COR-L47 (cell line): ENCODE measurements at regions not wholly inside any gene's neighbourhood (a gene's known extent, or its start where the extent isn't known, plus 50 kb on each side); places are given as distances from the start of the nearest gene placed in this dataset.

Source experiments
- DNase-seq: peaks from one replicate; lab custom pipeline; 2025; lab: John Stamatoyannopoulos, UW

DNA sequence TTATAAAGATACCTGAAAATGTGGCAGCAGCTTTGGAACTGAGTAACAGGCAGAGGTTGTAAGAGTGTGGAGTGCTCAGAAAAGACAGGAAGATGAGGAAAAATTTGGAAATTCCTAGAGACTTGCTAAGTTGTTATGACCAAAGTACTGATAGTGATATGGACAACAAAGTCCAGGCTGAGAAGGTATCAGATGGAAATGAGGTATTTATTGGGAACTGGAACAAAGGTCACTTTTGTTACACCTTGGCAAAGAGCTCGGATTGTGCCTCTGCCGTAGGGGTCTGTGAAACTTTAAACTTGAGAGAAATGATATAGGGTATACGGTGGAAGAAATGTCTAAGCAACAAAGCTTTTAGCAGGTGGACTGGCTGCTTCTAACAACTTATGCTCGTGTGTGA lies 419.9 kb downstream of the PCDH17 start:
- no peak for DNase-seq

DNA sequence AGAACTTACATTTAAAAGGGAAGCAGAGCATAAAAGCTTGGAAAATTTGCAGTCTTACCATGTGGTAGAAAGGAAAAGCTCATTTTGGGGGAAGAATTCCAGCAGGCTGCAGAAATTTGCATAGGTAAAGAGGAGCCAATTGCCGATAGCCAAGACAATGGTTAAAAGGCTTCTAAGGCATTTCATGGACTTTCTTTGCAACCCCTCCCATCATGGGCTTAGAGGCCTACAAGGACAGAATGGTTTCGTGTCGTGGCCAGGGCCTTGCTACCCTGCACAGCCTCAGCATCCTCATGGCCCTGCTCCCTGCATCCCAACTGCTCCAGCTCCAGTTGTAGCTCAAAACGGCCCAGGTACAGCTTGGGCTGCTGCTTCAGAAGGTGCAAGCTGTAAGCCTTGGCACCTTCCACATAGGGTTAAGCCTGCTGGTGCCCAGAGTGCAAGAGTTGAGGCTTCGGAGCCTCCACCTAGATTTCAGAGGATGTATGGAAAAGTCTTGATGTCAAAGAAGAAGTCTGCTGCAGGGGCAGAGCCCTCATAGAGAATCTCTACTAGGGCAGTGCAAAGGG lies 420.3 kb downstream of the PCDH17 start:
- no peak for DNase-seq

DNA sequence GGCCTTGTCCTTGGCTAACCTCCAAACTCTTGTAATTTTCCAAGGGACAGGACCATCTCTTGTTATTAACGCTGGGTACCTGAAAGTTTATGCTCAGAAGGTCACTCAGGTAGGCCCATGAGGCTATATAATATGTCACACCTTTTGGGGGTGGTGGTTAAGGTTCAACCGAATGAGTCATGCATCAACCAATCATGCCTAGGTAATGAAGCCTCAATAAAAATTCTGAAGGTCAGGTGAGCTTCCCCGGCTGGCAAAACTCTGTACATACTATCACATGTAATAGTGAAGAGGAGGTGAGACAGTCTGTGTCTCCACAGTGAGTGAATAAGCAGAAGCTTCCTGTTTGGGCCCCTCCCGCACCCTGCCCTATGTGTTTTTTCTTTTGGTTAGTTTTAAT lies 424.9 kb downstream of the PCDH17 start:
- no peak for DNase-seq

DNA sequence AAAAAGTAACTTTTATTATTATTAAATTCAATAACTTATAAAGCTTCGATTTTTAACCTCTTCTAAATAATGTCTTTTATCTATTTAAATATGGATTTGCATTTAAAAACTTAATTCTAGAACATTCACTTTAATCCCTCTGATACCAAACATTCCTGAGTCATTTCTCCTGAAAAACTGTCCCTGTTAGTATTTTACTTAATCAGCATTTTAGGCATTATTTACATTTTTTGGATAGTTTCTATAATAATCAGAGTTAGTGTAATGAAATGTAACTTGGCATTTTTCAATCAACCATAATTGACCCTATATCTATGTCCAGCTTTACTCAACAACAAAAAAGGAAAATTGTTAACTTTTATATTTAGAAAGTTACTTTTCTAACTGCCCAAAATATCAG lies 428.1 kb downstream of the PCDH17 start:
- no peak for DNase-seq

DNA sequence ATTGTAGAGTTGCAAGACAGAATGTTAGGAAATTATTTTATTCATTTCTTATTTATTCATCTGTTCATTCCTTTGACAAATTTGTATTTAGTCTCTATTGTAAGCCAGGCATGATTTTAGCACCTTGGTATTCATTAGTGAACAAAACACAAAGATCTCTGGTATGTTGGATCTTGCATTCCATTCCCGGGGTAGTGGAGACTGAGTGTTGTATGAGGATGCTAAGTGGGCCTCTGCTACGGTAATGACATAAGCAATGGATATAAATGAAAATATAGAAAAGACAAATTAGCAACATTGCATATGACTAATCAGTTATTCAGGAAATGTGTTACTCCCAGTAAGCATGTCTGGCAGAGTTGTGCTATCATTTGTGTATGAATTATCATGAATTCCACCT lies 449.3 kb downstream of the PCDH17 start:
- no peak for DNase-seq

DNA sequence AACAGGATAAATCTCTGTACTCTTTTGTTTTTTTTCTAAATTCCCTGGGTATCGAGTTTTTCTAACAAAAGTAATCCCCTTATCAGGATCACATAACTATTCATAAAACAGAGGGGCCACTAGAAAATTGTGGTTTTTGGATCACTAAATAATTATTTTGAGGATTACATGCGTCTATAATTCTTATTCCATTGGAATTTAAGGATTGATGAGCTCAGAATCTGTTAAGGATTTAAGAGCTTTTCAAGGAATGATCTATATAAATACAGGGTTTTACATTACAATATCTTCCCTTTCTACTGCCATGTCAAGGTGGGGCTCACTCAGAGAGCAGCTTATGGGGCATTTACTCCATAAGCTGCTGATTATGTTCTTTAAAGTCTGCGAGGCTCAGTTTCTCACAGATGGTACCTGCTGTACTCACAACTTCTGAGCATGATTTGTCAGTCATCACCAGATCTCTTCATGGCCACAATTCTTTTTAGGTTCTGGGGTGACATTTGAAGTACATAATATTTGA lies 449.8 kb downstream of the PCDH17 start:
- no peak for DNase-seq

DNA sequence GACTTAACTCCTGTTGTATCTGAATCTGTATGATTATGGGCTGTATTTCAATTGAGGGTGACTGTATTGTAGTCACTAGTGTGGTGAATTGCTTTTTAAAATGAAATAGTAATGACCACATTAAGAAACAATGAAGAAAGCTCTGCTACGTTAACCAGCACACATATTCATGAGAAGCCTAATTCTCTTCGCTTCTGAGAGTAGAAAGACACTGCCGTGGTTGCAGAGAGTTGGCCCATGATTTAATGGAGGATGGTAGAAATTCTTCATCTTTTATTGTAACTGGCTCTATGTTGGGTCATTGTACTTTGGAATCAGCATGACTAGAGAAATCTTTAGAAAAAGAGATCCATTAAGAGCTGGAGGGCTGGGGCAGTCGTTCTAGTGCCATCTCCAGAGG lies 451.5 kb downstream of the PCDH17 start:
- DNase-seq = no peak

DNA sequence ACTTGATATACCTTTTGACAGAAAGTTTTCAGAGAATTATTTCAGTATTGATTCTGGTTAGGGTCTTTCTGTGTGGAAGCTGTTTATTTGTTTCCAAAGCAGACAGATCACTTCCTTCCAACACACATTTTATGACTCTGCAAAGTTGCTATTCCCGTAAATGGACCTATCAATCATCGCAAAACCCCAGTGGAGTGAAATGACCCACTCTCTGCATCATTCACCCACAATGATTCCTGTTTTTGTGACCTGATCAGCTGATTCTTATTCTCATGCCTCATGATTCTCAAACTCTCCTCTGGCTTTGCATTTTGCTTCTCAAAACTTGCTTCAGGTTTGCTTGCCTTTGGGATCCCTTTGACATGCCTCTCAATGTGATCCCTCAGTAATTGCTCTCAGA lies 453.7 kb downstream of the PCDH17 start:
- no peak for DNase-seq

DNA sequence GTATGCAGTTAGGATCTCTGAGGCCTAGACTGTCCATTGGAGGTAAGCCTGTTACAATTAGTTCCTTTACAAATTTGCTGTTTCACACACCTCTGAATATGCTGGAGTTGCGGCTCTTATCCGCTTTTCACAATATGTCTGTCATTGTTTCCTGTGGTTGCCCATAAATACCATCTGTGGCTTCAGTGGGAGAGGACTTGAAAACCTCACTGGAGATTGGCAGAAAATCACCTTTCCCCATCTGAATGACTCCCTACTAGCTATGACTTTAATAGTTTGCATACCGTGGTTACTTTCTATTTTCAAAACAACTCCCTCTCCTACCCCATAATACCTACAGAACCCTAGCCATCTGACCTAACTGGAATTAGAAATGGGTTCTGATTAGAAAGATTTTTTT lies 454.3 kb downstream of the PCDH17 start:
- no peak for DNase-seq

DNA sequence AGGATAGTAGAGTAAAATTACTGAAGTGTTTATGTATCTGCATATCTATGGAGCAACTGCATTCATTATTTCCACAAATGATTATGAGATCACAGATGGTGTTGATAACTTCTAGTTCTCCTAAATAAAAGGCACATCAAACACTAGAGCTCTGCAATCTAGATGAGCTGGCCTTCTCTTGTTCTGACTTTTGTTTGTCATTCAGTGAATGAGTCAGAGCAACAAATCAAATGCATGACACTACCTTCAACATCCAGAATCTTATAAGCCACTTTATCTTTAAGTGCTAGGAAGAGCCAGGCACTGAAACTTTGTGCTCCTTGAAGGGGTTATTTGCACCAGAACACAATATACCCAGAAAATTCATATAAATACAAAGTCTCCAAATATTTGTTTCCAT lies 456.0 kb downstream of the PCDH17 start:
- no peak for DNase-seq

DNA sequence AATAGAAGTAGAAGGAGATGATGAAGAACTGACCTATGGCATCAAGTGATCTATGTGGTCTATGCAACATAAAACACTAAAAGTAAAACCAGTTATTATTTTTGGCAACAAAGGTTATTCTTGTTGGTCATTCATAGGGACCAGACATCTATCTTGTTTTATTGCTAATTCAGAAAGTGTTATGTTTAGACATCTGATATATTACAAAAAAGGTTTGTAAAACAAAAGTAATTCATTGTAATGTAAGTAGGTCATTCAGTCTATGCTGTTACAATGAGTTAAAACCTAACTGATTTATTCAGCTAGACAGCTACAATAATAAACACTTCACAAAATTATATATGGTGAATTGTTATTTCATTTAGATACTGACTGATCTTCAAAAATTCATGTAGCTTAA lies 461.9 kb downstream of the PCDH17 start:
- DNase-seq = no peak

DNA sequence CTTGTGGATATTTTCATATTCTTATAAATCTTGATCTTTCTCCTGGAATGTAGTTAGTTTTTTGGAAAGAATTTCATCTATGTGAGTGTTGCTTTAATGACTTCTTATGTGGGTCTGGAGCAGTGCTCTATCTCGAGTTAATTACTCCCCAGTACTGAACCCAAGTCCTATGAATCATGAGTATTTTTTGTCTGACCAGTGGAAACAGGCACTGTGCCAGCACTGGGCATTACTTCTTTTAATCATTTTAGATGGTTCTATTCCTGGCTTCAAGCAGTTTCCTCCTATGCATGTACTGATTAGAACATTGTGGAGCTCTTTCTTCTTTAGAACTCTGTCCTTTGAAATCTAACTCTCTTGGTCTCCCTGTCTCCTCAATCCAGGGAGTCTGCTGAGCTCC lies 466.3 kb downstream of the PCDH17 start:
- no peak for DNase-seq

DNA sequence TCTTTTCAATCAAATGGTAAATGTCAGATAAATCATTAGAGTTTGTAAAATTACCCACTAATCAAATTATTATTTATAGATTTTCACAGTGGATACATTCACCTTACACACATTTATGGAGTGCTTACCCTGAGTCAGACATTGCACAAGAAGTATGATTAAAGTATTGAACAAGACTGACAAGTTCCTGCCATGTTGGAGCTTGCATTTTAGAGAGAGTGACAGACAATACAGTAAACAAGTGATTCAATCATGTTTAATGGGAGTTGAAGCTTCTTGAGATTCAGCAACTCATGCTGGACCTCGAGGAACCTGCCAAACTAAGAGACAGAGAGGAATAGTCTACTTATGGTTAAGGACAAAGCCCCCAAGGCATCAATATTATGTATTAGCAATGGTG lies 487.8 kb downstream of the PCDH17 start:
- no peak for DNase-seq

DNA sequence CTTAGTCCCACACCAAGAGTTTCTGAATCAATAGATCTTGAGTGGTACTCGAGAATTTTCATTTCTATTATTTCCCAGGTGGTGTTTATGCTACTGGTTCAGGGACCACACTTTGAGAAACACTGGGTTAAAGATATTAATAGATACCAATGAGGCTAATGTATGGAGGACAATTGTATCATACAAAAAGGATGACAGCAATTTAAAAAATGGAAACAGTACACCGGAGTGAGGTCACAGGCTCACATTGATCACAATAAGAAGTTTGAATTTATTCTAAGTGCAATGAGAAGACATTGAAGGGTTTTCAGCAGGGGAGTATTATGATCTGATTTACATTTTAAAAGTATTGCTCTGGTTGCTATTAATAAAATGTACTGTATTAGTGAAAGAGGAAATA lies 488.3 kb downstream of the PCDH17 start:
- DNase-seq = no peak

DNA sequence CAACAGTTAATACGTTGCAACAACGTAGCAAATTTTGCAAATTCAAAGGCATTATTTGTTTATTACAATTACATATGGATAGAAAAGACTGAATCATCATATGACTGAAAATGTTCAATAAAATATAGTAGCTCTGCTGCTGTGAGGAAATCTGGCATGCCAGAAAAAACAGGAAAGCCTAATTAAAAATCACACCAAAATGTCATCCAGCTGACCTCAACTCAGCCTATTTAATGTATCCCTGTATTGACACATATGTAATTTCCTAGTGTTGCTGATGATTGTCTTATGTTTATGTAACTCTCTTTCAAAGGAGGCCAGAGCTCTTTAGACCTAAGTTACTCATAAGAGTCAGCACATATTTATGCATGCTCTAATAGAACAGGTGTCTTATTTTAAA lies 495.0 kb downstream of the PCDH17 start:
- no peak for DNase-seq

DNA sequence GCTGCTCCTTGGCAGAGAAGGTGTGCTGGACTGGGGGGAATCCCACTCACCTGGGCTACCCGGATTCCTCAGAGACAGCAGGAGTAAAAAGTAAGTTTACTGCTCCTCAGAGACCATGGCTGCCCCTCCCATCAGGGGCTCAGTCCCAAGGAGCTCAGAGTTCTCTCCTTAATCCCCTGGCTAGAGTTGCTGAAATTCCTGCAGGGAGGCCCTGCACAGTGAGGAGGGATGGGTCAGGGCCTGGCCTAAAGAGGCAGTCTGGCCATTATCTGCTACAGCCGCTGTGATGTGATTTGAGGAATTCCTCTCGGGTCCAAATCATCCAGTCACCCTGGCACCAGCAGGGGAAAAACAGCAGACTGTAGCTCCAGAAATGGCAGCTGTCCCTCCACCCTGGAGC lies 502.5 kb downstream of the PCDH17 start:
- DNase-seq = no peak

DNA sequence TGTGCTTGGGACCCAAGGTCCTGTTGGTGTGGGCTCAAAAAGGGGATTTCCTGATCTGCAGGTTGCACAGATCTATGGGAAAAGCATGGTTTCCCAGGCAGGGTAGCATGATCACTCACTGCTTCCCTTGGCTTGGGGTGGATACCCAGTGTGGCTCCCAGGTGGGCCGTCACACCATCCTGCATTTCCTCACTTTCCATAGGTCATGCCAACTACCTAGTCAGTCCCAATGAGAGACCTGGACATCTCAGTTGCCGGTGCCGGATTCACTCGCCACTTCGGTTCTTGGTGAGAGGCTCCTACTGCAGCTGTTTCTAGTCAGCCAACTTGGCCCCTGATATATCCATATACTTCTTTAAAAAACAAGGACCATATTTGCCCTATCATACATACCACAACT lies 503.0 kb downstream of the PCDH17 start:
- DNase-seq = no peak

DNA sequence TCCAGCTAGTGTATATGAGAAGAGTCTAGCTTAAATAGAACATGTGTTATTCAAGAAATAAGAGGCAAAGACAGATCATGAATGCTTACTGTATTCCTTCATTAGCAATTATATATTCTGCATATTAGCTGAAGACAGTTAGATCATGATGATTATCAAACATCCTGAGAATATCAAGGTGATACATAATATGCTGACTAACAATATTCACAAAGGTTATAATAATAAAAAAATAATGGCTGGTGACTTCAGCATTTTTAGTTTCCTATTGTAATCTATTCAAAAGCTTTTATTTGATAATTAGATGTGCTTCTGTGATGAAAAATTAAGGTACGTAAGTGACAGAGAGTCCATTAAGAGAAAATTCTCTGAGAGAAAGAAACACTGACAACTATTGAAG lies 511.4 kb downstream of the PCDH17 start:
- no peak for DNase-seq

DNA sequence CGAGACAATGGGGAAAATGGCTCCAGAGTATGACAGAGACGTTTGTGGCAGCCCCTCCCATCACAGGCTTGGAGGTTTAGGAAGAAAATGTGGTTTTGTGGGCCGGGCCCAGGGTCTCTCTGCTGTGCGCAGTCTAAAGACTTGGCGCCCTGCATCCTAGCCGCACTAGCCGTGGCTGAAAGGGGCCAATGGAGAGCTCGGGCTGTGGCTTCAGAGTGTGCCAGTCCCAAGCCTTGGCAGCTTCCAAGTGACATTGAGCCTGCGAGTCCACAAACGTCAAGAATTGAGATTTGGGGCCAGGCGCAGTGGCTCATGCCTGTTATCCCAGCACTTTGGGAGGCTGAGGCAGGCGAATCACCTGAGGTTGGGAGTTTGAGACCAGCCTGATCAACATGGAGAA lies 513.1 kb downstream of the PCDH17 start:
- no peak for DNase-seq

DNA sequence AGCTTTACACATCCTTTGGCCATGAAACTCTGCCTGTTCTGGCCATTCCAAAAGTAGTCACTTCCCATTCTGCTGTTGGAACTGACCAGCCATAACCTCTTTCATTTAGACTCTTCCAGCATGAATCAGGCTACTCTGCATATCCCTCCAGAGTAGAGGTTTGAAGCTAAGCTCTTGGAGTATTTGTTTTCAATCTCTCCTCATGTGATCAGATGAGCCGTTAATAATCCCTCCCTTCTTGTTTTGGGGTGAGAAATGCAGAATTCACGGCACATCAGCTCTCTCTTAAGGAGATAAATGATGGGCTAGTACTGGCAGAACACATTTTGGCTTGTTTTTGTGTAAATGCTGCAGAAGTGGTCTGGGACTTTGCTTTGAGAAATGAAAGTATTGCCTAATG lies 519.9 kb downstream of the PCDH17 start:
- no peak for DNase-seq

DNA sequence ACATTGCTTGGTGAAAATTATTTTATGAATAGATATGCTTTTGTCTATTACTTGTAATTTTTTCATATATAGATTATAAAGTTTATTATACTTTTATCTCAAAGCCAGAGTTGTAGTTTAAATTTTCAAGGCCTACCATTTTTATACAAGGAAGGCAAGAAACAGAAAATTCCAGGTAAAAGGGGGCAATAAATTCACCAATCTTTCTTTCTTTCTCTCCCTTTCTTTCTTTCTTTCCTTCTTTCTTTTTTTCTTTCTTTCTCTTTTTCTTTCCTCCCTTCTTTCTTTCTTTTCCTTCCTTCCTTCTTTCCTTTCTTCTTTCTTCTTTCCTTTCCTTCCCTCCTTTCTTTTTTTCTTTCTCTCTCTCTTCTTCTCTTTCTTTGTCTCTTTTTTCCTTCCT lies 529.4 kb downstream of the PCDH17 start:
- no peak for DNase-seq

DNA sequence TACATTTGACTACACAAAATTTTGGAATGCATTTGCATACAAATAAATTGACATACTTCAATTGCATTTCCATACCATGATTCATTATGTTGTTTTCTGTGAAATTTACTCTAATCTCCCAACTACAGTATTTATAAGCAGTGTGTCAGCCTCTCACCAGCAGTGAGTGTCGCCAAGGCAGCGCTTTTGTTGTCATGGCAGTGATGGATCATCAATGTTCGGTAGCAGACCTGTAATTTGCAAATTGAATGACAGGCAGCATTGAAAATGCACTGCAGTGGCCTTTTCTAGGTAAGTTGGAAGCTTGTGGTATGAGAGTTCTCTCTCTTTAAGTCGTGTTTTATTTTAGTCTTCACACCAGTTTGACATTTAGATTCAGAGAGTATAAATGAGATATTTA lies 534.1 kb downstream of the PCDH17 start:
- DNase-seq = peak; percentile 70

DNA sequence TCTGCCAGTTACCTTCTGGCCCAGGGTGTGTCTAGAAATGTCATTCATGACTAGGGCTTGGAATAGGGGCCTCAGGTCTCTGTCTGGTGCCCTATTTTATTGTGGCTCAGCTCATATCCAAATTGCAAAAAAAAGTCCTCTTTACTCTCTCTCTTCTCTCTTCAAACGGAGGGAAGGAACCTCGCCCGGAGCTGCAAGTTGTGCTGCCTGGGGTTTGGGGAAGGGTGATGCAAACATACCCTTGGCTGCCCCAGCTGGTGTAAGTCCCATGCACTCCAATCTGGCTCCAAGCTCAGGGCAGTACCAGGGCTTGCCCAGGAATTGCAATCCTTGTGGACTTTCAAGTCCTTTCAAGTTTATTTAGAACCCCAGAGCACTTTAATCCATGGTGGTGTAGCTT lies 549.6 kb downstream of the PCDH17 start:
- no peak for DNase-seq

DNA sequence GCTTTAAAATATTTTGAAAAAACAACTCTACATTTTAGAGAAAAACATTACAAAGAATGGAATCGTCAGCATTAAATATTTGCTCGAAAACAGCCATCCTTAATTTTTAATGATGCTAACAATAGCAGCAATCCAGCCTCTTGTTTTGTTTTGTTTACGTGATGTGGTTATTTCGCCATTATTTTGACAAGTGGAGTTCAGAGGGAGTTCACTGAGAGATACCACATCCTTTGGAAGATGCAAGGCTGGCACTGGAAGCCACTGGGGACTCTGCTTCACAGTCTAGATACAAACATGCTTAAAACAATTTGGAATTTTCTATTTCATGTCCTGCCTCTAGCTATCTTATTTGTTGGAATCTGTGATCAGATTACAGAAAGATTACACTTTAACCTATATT lies 556.3 kb downstream of the PCDH17 start:
- DNase-seq = no peak

DNA sequence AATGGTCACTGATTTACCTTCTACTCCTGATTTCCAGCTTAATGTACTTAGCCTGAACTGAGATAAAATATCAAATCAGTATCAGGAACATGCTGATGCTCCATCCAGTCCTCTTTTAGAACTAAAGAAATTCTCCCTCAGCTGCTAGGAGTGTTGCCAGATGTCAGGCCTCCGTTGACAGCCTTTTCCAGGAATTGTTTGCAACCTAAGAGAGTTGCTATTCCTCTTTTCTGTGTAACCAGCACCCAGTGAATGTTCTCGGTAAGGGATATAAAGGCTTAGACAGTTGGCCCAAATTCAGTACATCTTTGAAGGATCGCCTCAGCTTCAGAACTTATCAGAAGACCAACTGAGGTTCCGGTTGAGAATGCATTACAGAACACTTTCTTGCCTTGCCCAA lies 559.0 kb downstream of the PCDH17 start:
- no peak for DNase-seq
